Spinal cord (tissue), 9 donors: ENCODE measurements at regions not wholly inside any gene's neighbourhood (a gene's known extent, or its start where the extent isn't known, plus 50 kb on each side); places are given as distances from the start of the nearest gene placed in this dataset.
"Not testable (repeated sequence)": the region's sequence is repeated elsewhere in the genome, so short reads cannot be mapped to it uniquely, and the experiment has no call there.

Experiments used
- DNase-seq, 6 donors: peaks; one replicate each; pipeline versions ENCODE4 v3.0.0 to v3.0.0-alpha.2; 2013 to 2015; ENCODE audit warnings: low spot score in 6 of 6, low read depth in 4 of 6
- H3K27ac ChIP-seq: one replicate; pipeline ENCODE4 v1.5.1; 2013; ENCODE audit warnings: low read depth, low read length, control low read depth
- H3K27me3 ChIP-seq: one replicate; pipeline ENCODE4 v1.6.1; 2013; ENCODE audit warnings: low read length; ENCODE audit not compliant: control insufficient read depth, insufficient read depth
- H3K36me3 ChIP-seq: one replicate; pipeline ENCODE4 v1.6.1; 2013; ENCODE audit warnings: low read length; ENCODE audit not compliant: control insufficient read depth, insufficient read depth
- H3K4me1 ChIP-seq: one replicate; pipeline ENCODE4 v1.6.1; 2013; ENCODE audit warnings: low read length; ENCODE audit not compliant: control insufficient read depth, insufficient read depth
- H3K4me3 ChIP-seq: one replicate; pipeline ENCODE4 v1.5.1; 2013; ENCODE audit warnings: low read depth, low read length, control low read depth
- H3K9me3 ChIP-seq: one replicate; pipeline ENCODE4 v1.6.1; 2013; ENCODE audit warnings: low read length; ENCODE audit not compliant: control insufficient read depth, insufficient read depth
- WGBS: methylation state at CpG from one replicate; pipeline ENCODE4 v1.1.5; 2013; ENCODE audit warnings: missing lambda C conversion rate; ENCODE audit not compliant: insufficient coverage; 5-methylcytosine and 5-hydroxymethylcytosine counted together
- donor health status: healthy.

DNA sequence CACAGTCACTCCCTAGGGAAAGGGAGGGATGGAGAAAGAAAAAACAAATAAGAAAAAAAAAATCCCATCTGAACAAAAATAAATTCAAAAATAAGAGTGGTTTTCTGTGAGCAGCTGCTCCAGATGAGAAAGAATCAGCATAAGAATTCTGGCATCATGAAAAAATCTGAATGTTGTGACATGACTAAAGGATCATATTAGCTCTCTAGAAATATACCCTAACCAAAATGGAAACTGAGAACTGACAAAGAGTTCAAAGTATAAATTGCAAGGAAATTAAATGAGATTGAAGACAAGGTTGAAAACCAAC, 579.0 kb downstream of the UQCRFS1 start:
- Histone ChIP-seq H3K27me3 (no peaks in the 10 kb centered on the region), H3K4me1 (no peaks in the 10 kb centered on the region), H3K36me3 (no peaks in the 10 kb centered on the region), H3K27ac (no peak overlapping the region), H3K9me3 (no peaks in the 10 kb centered on the region), H3K4me3 (no peak overlapping the region)
- no peak for DNase-seq

GRCh38 chr19:28633319-28634018, 579.5 kb downstream of the UQCRFS1 start:
- no peak overlapping the region for H3K27ac ChIP-seq
- no peak overlapping the region for H3K4me3 ChIP-seq
- no peaks in the 10 kb centered on the region for H3K36me3 ChIP-seq
- peak in 2 of 6 donors; percentile 13 to 15 for DNase-seq
- H3K4me1 ChIP-seq, result no peaks in the 10 kb centered on the region
- WGBS, result 85% methylated on average over 2 of the region's 8 CpGs
- H3K9me3 ChIP-seq, result no peaks in the 10 kb centered on the region
- no peaks in the 10 kb centered on the region for H3K27me3 ChIP-seq

GRCh38 chr19:28632371-28633080, 580.4 kb downstream of the UQCRFS1 start:
- Histone ChIP-seq H3K4me1 (no peaks in the 10 kb centered on the region), H3K27me3 (no peaks in the 10 kb centered on the region), H3K4me3 (no peak overlapping the region), H3K36me3 (no peaks in the 10 kb centered on the region), H3K27ac (no peak overlapping the region), H3K9me3 (no peaks in the 10 kb centered on the region)
- DNase-seq, result no peak
- 73% methylated on average over 7 of the region's 7 CpGs for WGBS

GRCh38 chr19:28631961-28632360, 581.0 kb downstream of the UQCRFS1 start:
- Histone ChIP-seq H3K36me3 (no peaks in the 10 kb centered on the region), H3K27ac (no peak overlapping the region), H3K4me1 (no peaks in the 10 kb centered on the region), H3K4me3 (no peak overlapping the region), H3K27me3 (no peaks in the 10 kb centered on the region), H3K9me3 (no peaks in the 10 kb centered on the region)
- WGBS, result 100% methylated on average over 1 of the region's 6 CpGs
- DNase-seq, result no peak

DNA sequence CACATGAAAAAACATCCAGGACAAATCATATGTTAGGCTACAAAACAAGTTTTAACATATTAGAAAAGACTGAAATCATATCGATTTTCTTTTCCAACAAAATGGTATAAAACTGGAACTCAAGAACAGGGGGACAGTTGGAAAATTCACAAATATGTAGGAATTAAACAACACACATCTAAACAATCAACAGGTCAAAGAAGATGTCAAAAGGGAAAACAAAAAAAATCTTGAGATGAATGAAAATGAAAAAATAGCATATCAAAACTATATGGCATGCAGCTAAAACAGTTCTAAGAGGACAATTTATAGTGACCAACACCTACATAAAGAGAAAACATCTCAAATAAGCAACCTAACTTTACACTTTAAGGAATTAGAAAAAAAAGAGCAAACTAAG, 585.3 kb downstream of the UQCRFS1 start:
- Histone ChIP-seq H3K4me3 (no peak overlapping the region), H3K4me1 (no peaks in the 10 kb centered on the region), H3K36me3 (no peaks in the 10 kb centered on the region), H3K9me3 (no peaks in the 10 kb centered on the region), H3K27me3 (no peaks in the 10 kb centered on the region), H3K27ac (no peak overlapping the region)
- DNase-seq, result no peak
- WGBS, result no CpG with 5 or more reads among the region's 1 CpG

DNA sequence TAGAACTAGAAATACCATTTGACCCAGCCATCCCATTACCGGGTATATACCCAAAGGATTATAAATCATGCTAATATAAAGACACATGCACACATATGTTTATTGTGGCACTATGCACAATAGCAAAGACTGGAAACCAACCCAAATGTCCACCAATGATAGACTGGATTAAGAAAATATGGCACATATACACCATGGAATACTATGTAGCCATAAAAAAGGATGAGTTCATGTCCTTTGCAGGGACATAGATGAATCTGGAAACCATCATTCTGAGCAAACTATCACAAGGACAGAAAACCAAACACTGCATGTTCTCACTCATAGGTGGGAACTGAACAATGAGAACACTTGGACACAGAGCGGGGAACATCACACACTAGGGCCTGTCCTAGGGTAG, 586.5 kb downstream of the UQCRFS1 start:
- H3K36me3 ChIP-seq, H3K27ac ChIP-seq, H3K9me3 ChIP-seq, H3K4me3 ChIP-seq, DNase-seq, H3K27me3 ChIP-seq, H3K4me1 ChIP-seq: not testable (repeated sequence)
- no CpG with 5 or more reads among the region's 2 CpGs for WGBS

- 100% methylated on average over 1 of the region's 5 CpGs for WGBS
- H3K36me3 ChIP-seq, result no peaks in the 10 kb centered on the region
Observed at GRCh38 chr19:28619816-28620429, 593.0 kb downstream of the UQCRFS1 start.

GRCh38 chr19:28618504-28618903, 594.4 kb downstream of the UQCRFS1 start:
- Histone ChIP-seq H3K4me1 (no peaks in the 10 kb centered on the region), H3K9me3 (peaks cover 1% of the 10 kb centered on the region), H3K4me3 (no peak overlapping the region), H3K36me3 (no peaks in the 10 kb centered on the region), H3K27ac (no peak overlapping the region), H3K27me3 (no peaks in the 10 kb centered on the region)
- no peak for DNase-seq
- no CpG with 5 or more reads among the region's 4 CpGs for WGBS

More at GRCh38 chr19:28619816-28620429, 593.0 kb downstream of the UQCRFS1 start:
- Histone ChIP-seq H3K4me3 (no peak overlapping the region), H3K4me1 (no peaks in the 10 kb centered on the region), H3K27me3 (no peaks in the 10 kb centered on the region), H3K9me3 (no peaks in the 10 kb centered on the region), H3K27ac (no peak overlapping the region)
- no peak for DNase-seq

GRCh38 chr19:28615966-28616365, 597.0 kb downstream of the UQCRFS1 start:
- DNase-seq, result no peak
- Histone ChIP-seq H3K27ac (no peak overlapping the region), H3K27me3 (no peaks in the 10 kb centered on the region), H3K4me3 (no peak overlapping the region), H3K4me1 (no peaks in the 10 kb centered on the region), H3K9me3 (peaks cover 1% of the 10 kb centered on the region), H3K36me3 (no peaks in the 10 kb centered on the region)
- WGBS, result no CpG with 5 or more reads among the region's 1 CpG

DNA sequence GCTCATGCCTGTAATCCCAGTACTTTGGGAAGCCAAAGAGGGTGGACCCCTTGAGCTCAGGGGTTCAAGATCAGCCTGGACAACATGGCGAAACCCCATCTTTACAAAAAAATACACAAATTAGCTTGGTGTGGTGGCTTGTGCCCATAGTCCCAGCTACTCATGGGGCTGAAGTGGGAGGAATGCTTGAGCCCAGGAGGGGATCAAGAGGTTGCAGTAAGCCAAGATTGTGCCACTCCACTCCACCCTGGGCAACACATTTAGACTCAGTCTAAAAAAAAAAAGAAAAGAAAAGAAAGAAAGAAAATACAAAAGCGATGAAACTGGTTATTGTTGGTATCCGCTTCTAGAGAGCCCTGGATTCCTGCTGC, 597.4 kb downstream of the UQCRFS1 start:
- no peaks in the 10 kb centered on the region for H3K4me1 ChIP-seq
- no peak overlapping the region for H3K27ac ChIP-seq
- no peak for DNase-seq
- no peaks in the 10 kb centered on the region for H3K27me3 ChIP-seq
- no peak overlapping the region for H3K4me3 ChIP-seq
- WGBS, result 93% methylated on average over 2 of the region's 3 CpGs
- peaks cover 1% of the 10 kb centered on the region for H3K9me3 ChIP-seq
- no peaks in the 10 kb centered on the region for H3K36me3 ChIP-seq
